NAMALWA (cell line): ENCODE measurements at regions not wholly inside any gene's neighbourhood (a gene's known extent, or its start where the extent isn't known, plus 50 kb on each side); places are given as distances from the start of the nearest gene placed in this dataset.
A peak's percentile ranks its signal among the peaks of the same experiment; 100 is the strongest.
"Not testable (repeated sequence)": the region's sequence is repeated elsewhere in the genome, so short reads cannot be mapped to it uniquely, and the experiment has no call there.

Source experiments
- DNase-seq: peaks from one replicate; pipeline ENCODE4 v3.0.0-alpha.2; 2015; ENCODE audit warnings: low spot score

DNA sequence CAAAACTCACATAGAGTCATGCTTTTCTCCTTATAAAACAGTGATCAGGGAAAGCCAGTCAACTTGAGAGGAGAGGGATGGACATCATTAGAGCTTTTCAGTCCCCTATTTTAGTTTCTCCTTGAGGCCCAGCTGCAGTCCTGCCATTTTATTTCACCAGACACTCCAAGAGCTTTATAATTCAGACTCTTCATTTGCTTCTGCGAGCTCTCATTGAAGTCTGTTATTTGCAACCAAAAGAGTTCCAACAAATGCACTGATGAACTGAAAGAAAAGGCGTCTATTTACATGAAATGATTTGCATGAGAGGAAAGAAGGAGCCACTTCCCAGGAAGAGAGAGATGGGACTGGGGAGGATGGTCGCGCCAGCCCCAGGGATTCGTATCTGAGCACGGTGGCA is 86.8 kb downstream of the NDUFA12 start:
- DNase-seq, result no peak

DNA sequence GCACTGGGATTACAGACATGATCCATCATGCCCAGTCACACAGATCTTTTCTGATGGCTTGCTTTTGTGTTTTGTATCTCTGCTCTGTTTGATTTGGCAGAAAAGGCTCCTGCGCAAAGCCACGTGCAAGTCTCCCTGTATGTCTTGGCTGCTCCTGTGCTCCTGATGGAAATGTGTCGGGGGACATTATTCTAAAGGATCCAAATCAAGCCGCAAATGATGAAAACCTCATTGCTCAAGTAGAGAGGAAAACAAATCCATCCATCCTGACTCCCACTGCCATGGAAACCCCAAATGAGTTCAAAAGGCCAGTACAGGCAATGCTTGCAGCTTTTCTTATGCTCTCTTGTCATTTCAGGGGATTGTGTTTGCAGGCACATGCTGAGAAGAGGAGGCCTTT is 93.8 kb downstream of the NDUFA12 start:
- DNase-seq, result no peak

DNA sequence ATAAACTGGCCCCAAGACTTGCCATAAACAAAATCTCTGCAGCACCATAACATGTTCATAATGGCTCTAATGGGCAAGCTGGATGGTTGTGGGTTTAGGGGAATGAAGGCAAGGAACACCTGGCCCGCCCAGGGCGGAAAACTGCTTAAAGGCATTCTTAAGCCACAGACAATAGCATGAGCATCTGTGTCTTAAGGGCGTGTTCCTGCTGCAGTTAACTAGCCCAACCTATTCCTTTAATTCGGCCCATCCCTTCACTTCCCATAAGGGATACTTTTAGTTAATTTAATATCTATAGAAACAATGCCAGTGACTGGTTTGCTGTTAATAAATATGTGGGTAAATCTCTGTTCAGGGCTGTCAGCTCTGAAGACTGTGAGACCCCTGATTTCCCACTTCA is 97.7 kb downstream of the NDUFA12 start:
- not testable (repeated sequence) for DNase-seq

DNA sequence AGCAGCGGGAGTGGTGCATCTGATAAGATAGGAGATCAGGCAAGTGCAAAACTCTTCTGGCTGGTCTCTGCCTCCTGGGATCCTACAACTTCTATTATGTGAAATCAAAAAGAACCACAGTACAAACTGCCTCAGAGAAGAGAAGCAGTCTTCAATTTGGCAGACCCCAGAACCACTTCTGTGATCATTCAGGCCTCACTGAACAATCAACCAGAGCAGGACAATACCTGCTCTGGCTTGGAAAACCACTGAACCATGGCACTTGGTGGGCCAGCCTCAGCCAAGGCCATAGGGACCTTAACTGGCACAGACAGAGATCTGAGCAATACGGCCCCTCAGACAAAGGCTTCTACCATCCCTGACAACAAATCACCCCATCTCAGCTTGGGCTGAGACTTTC is 103.0 kb downstream of the NDUFA12 start:
- DNase-seq, result no peak

DNA sequence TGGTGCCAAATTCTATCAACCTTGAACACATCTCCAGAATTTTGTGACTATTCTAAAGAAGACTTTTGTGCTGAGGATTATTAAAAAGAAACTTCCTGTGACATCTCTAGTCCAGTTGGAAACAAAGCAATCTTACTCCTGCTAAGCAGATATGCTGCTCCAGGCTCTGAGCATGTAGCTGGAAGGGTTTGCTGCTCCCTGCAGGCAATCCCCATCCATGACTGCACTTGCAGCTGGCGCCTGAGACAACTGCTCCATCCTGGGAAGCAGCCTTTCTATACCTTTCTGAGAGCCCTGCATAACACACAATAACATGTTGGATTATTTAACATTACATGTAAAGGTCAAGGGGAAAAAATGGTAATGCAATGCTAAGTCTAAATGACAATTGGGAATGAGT is 105.1 kb downstream of the NDUFA12 start:
- DNase-seq, result no peak

DNA sequence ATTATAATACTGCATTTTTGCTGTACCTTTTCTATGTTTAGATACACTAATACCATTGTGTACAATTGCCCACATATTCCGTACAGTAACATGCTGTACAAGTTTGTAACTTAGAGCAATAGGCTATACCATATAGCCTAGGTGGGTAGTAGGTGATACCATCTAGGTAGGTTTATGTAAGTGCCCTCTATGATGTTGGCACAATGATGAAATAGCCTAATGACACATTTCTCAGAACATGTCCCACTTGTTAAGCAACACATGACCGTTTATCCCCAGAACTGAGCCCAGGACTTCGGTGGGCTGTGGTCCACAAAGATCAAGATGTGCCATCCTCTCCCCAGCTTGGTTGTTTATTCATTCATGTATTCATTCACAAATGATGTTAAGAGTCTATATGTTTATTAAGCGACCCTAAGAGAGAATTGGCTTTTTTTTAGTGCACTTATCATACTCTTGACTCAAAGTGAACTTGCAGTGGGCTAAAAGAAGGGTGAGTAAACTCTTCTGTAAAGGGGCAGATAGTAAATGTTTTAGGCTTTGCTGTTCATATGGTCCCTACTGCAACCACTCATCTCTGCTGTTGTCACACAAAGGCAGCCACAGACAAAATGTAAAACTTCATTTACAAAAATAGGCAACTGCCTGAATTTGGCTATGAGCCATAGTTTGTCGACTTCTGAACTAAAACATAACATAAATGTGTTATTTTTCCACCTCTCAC is 110.8 kb downstream of the NDUFA12 start:
- DNase-seq, result no peak

DNA sequence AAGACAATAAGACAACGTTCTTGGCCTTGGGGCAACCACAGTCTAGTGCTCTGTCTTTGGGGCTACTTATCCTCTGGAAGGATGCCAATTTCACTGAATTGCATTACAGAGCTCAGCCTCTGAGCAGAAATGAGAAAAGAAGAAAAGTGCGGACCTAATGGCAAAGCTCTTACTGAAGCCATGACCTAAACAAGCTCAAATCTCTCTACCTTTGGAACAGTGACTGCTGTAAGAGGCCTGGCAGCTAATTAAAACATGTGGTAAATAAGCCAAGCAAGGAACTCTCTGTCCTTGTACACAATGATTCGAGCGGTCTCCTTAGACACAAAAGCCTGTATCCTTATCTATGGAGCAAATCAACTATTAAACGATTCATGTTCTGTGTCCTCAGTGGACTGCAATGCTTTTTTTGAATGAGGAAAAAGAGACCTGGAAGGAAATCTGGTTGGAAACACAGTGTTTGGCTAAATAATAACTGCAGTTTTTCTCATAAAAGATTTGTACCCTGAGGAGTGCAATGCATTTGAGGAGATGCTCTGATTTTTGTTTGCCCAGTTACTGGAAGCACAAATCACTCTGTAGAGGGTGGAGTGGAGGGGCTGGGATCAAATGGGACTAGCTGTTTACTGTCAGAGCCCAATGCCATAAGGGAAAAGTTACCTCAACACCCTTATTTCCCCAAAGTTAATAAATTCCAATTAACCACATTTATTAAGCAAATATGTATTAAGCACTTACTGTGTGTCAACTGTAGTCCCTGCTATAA is 113.9 kb downstream of the NDUFA12 start:
- DNase-seq, result no peak

DNA sequence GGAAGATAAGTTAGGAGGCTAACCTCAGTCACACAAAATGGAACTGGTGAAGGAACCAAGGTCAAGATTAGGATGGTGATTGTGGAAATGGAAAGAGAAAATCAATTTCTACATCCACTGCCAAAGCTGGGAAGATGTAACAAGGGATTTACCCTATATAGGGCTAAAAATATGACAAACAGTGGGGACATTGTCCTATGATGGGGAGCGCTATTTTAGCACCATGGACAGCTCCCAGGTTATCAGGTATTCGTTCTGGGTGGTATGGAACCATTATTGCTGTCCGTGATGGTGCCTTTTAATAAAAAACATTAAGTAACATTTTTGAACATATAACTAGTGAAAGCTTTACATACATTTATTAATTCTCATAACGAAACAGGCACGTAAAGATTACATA is 124.0 kb downstream of the NDUFA12 start:
- DNase-seq, result no peak

DNA sequence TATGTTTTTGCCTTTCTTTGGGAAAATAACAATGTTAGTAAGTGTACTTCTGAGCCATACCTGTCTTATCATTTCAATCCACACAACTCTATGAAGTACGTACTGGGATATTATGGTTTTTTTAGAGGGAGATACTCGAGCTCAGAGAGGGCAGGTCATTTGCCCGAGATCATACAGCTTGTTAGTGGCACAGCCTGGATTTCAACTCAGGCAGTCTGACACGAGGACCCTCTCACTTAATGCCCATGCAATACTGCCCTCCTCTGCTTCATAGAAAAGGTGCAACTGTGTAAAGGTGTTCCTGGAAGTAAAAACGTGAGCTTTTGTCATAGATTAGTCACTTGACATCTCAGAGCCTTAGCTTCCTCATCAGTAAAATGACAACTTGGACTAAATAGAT is 128.0 kb downstream of the NDUFA12 start:
- peak; percentile 68 for DNase-seq

DNA sequence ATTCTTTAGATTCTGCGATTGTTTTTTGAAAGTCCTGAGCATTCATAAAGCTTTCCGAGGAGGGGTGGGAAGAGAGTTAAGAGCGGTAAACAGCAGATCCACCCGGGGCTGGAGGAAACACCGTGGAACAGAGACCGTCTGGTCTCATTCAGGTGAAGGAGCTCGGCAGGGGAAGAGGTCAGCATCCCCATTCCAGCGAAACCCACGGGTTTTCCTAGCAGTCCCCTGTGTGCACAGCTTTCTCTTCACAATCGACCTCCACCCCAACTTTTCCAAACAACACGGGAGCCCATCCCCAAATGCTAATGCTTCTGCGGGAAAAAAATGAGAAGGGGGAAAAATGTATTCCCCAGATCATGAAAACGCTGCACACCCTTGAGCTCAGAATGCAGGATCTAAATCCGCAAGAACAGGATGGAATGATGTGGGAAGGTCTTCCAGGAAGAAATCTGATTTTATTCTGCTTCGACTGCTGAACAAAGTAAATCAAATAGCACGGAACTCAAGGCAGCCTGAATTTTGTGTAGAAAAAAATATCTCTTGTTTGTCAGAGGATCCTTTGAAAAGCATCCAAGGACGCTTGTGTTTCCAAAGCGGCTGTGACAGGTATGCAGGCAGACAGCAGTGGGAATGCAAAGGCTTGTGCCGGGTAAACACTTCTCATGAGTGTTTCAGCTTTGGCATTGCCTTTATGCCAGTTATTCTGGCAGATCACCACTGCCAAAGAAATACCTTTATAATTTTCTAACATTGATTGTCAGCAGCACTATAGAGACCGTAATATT is 128.8 kb downstream of the NDUFA12 start:
- DNase-seq, result no peak

DNA sequence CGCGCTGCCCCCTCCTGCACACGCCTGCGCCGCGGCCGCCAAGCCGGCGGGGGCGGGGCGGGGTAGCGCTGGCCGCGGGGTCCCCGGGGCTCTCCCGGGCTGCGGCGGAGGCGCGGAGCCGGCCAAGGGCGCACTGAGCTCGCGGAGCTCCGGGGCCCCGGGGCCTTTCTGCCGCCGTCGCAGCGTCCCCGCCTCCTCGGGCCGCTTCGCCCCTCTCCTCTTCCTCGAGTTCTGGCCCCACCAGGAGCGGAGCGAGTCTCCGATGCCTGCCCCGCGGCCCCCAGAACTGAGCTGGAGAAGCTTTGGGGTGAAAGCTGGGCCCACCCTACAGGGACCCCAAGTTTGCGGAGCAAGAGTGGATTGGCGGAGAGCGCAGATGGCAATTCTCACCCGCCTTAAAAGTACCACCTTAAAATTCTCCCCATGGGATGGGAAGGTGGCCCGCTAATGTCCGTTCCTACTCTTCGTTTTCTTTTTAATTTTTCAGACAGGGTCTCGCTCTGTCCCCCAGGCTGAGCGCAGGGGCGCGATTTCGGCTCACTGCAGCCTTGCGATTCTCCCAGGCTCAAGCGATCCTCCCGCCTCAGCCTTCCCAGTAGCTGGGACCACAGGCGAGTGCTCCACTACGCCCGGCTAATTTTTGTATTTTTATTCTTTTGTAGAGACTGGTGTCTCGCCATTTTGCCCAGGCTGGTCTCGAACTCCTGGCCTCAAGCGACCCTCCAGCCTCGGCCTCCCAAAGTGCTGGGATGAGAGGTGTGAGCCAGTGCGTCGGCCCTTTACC is 129.6 kb downstream of the NDUFA12 start:
- DNase-seq, result no peak

DNA sequence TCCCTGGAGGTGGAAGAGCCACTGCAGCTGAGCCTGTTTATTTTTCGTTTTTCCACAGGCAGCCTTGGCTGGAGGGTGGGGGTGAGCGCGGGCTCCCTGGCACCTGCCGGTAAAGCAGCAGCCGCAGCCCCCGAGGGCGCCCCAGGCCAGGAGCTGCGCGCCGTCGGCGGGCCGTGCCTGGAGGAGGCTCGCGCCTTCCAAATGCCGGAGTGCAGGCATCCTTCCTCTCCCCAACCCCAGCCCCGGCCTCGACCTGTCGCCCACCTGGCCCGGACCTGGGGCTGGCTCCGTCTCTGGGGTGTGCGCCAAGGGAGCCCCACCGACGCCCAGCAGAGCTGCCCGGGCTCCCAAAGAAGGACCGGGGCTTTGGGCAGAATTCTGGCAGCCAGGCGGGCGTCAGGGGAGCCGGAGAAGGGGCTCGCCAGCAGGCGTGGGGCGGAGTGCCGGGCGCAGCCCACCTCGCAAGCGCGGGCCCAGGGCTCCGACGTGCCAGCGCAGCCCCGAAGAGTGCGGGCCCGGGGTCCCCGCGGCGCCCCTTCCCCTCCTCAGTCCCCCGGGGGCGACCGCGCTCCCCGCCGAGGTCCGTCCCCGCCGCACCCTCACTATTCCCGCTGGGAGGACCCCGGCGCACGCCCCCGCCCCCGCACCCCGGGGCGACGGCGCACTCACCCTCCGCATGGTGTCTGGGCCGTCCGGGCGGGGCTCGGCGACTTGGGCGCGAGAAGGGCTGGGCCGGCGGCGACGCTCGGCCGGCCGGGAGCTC is 130.3 kb downstream of the NDUFA12 start:
- no peak for DNase-seq

DNA sequence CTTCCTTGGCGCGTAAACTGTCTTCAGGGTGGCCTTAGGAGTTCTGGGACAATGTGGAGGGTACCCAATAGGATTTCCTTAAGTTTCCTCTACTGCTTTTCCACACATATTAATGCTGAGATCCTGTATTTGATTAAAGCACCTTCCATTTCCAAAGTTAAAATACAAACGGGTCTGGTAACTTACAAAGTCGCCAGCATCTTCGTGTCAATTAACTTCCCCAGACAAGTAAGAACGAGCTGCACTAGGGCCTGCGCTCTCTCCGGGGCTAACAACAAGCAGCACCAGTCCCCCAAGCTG is 130.9 kb downstream of the NDUFA12 start:
- DNase-seq, result no peak

DNA sequence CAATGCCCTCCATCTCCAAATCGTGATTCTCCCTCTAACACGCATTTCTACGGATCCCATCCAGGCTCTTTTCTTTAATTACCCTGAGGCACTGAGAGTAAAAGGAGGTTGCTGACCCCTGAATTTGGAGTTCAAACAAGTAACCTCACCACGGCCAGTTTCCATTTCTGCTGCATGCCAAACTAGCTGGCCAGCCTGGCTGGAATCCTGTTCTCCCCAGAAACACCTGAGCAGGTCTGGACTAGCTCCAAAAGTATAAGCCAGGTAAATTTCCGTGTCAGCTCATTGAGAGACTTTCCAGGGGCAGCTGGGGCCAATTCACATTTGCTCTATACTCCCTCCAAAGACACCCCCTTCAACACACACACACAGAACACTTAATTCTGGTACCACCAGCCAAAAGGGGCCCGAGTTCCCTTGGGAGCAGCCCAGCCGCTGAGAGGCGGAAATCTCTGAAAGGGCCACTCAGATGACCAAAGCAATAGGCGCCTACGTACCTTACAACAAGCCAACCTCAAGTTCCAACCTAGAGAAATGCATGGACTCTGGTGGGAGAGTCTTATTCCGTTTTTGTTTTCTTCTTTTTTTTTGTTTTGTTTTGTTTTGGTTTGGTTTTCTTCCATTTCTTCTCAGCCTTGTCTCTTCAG is 131.4 kb downstream of the NDUFA12 start:
- no peak for DNase-seq

DNA sequence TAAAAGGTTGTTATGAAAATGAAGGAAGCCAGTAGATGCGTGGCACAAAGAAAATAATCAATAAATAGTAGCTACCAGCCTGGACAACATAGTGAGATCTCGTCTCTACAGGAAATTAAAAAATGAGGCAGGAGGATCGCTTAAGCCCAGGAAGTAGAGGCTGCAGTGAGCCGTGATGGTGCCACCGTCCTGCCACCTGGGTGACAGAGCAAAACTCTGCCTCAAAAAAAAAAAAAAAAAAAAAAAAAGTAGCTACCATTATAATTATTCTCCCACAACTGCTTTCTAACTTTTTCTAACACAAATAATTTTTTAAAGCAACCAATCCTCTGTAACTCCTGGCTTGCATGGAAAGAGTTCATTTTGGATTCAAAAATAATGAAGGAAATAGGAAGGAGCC is 133.0 kb downstream of the NDUFA12 start:
- DNase-seq, result no peak

DNA sequence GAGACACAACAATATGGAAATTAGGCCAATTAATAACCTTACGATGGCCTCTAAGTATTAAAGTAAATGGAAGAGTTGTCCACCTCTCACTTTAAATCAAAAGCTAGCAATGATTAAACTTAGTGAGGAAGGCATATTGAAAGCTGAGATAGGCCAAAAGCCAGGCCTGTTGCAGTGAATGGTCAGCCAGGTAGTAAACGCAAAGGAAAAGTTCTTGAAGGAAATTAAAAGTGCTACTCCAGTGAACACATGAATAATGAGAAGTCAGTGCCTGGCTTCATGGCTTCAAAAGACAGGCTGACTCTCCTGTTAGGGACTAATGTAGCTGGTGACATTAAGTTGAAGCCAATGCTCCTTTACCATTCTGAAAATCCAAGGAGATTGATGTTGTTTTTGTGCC is 135.3 kb downstream of the NDUFA12 start:
- no peak for DNase-seq

DNA sequence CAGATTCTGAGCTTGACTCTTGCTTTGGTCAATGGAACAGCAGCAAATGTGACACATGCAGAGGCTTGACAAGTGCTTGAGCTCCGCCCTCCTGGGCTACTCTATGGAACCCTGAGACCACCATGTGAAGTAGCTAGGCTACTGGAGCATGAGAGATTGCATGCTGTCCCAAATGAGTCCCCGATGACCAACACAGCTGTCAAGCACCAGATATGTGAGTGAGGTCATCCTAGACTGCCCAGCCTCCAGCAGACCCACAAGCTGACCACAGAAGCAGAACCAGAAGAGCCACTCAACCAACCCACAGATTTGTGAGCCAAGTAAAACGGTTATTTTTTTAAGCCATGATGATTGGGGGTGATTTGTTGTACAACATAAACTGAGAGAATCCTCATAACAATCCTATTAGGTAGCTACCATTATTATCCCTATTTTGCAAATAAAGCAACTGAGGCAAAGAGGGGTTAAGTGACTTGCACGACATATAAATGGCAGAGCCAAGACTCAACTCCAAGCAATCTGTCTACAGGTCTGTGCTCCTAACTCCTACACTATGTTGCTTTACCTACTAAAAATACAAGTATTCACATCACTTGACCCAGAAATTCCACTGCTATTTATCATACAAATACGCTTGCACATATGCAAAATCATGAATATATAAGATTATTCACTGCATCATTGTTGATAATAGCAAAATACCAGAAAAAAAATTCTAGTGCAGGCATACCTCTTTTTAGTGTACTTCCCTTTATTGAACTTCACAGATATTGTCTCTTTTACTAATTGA is 136.2 kb downstream of the NDUFA12 start:
- no peak for DNase-seq

DNA sequence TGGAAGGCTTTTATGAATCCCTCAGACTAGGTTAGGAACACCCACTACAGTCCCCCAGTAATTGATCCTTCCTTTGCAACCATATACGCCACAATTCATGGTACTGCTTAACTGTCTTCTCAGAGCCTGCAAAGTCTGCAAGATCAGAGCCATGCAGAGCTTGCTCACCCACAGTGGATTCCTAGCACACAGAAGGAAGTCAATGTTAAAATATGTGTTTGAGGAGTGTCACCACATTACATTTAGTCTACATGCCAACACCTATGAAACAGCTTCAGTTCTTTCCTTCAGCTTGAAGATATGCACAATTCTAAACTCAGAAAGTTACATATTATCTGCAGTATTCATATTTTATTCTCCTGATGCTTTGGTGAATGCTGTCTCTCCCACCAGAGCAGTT is 138.5 kb downstream of the NDUFA12 start:
- DNase-seq, result no peak

DNA sequence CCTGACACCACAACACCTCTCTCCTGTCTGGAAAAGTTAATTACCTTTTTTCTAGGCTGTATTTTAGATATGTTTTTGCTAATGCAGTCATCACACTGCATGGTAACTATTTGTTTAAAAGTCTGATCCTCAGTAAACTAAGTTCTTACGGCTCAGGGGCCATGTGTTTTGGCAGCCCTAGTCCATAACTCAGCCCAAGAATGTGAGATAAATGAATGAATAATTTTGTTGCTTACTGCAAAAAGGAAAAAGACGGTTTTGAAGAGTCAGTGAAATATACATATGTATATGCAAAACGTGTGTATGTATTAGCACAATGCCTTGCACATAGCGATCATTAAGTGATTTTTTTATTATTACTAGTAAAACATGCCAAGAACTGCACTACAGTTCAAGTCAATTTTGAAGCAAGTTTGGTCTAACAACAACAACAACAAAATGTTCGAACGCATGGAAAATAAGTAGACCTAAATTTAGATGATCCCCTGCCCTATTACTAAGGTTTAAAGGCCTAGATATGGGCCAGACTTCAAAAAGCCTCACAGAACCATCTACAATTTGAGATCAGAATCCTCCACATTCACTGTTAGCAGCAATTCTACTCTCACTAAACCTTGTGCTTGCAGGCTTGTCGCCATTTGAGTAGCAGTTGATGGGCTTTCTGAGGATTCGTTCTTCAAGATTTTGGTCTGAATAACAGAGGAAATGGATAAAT is 140.0 kb downstream of the NDUFA12 start:
- DNase-seq, result no peak

DNA sequence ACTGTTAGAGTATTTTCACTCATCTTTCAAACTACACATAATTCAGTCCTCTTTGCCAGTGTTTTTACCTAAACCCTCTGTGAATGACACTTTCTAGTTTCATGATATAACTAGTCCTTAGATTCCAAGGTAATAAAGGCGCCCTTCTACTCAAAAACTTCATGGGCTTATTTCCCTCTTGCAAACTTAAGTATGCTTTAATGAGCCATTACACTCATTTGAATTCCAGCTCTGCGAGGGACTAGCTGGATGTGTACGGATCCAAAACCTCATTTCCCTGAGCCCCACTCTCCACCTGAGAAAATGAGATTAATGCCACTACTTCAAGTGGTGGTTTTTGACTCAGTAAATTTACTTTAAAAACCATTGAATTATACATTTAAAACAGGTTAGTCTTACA is 141.1 kb downstream of the NDUFA12 start:
- no peak for DNase-seq
